ENCODE measurements at regions not wholly inside any gene's neighbourhood (a gene's known extent, or its start where the extent isn't known, plus 50 kb on each side); places are given as distances from the start of the nearest gene placed in this dataset.

DNA sequence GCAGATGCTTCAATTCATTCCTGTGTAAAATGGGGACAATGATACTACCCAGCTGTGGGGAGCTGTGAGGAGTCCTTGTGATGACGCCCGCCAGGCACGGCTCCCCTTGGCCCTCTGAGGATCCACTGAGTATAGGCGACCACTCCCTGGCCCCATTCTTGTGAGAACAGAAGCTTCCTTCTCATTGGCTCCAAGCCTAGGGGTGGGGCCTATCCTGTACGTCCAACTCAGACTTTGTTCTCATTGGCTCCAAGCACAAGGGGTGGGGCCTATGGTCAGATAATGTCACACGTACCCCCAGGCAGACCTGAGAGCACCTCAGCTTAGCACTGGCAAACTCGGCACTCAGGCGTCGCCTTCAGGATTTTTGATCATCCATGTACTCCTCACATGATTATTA is 232.9 kb upstream of the MVB12B start:
- TF ChIP-seq, protein P1, sequence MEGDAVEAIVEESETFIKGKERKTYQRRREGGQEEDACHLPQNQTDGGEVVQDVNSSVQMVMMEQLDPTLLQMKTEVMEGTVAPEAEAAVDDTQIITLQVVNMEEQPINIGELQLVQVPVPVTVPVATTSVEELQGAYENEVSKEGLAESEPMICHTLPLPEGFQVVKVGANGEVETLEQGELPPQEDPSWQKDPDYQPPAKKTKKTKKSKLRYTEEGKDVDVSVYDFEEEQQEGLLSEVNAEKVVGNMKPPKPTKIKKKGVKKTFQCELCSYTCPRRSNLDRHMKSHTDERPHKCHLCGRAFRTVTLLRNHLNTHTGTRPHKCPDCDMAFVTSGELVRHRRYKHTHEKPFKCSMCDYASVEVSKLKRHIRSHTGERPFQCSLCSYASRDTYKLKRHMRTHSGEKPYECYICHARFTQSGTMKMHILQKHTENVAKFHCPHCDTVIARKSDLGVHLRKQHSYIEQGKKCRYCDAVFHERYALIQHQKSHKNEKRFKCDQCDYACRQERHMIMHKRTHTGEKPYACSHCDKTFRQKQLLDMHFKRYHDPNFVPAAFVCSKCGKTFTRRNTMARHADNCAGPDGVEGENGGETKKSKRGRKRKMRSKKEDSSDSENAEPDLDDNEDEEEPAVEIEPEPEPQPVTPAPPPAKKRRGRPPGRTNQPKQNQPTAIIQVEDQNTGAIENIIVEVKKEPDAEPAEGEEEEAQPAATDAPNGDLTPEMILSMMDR (IDR thresholded peaks at IDR 0.05; ENCODE audit: poor library complexity, severe bottlenecking) = no peak
- Histone ChIP-seq H3K9me3 (ENCODE audit: severe bottlenecking) (no peaks in the 10 kb centered on the region), H3K36me3 (ENCODE audit: low read depth) (no peaks in the 10 kb centered on the region), H3K4me1 (ENCODE audit: insufficient read depth, poor library complexity, severe bottlenecking) (no peaks in the 10 kb centered on the region), H3K27me3 (ENCODE audit: insufficient read depth, poor library complexity, severe bottlenecking) (no peaks in the 10 kb centered on the region), H3K4me3 (ENCODE audit: severe bottlenecking) (no peak overlapping the region), H3K27ac (ENCODE audit: poor library complexity, severe bottlenecking) (no peak overlapping the region)
- ATAC-seq (ENCODE audit: low read depth) (no peak), DNase-seq (ENCODE audit: low spot score) (no peak)

DNA sequence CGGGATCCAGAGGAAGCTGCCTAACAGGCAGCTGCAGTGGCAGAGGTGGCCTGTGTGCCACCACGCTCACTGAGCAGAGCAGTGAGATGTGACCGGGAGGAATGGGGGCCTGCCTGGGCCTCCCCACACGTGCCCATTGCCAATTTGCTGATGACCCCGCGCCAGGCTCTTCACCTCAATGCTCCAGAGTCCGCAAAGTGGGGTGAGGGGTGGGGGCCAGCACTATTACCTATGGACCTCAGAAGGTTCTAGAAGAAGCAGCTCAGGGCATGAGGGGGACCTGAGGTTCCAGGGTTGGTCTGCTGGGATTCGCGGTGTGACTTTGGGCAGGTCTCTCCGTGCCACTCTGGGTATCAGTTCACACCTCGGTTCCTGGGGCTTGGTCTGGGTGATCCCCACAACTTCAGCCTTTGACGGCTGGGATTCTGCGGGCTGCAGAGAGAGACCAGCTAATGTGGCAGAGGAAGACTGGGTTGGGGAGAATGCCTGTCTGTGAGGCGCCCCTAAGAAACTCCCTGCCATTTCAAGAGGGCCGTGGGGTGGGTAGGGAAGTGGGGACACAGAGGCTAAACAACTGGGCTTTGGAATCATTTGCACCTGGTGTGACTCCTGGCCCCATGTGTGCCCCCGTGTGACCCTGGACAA is 231.0 kb upstream of the MVB12B start:
- DNase-seq (ENCODE audit: low spot score) (no peak), ATAC-seq (ENCODE audit: low read depth) (no peak)
- TF ChIP-seq, protein P1 (IDR thresholded peaks at IDR 0.05; ENCODE audit: poor library complexity, severe bottlenecking) = no peak
- H3K4me3 ChIP-seq (ENCODE audit: severe bottlenecking) = no peak overlapping the region
- no peaks in the 10 kb centered on the region for H3K9me3 ChIP-seq (ENCODE audit: severe bottlenecking)
- H3K4me1 ChIP-seq (ENCODE audit: insufficient read depth, poor library complexity, severe bottlenecking) = no peaks in the 10 kb centered on the region
- H3K27ac ChIP-seq (ENCODE audit: poor library complexity, severe bottlenecking) = no peak overlapping the region
- H3K36me3 ChIP-seq (ENCODE audit: low read depth) = no peaks in the 10 kb centered on the region
- H3K27me3 ChIP-seq (ENCODE audit: insufficient read depth, poor library complexity, severe bottlenecking) = no peaks in the 10 kb centered on the region

DNA sequence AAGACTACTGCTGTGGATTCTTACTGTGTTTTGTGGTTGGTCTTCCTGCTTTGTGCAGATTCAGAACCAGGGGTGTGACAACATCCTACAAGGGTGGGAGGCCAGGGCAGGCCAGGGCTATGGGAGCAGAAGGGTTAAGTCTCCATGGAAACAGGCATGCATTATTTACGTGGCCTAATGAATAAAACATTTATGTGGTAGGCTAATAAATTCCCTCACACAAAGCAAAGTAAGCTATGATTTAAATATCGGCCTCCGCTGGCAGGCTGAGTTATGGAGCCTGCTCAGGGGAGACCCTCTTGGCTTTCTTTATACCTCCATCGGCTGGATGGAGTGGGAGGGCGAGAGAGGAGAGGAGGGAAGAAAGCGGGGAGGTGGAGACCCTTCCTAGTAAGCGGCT is 230.3 kb upstream of the MVB12B start:
- no peak for DNase-seq (ENCODE audit: low spot score)
- H3K9me3 ChIP-seq (ENCODE audit: severe bottlenecking) = no peaks in the 10 kb centered on the region
- no peaks in the 10 kb centered on the region for H3K4me1 ChIP-seq (ENCODE audit: insufficient read depth, poor library complexity, severe bottlenecking)
- H3K27ac ChIP-seq (ENCODE audit: poor library complexity, severe bottlenecking) = no peak overlapping the region
- H3K4me3 ChIP-seq (ENCODE audit: severe bottlenecking) = no peak overlapping the region
- no peak for ATAC-seq (ENCODE audit: low read depth)
- no peaks in the 10 kb centered on the region for H3K27me3 ChIP-seq (ENCODE audit: insufficient read depth, poor library complexity, severe bottlenecking)
- no peaks in the 10 kb centered on the region for H3K36me3 ChIP-seq (ENCODE audit: low read depth)
- TF ChIP-seq, protein P1 (IDR thresholded peaks at IDR 0.05; ENCODE audit: poor library complexity, severe bottlenecking) = no peak

DNA sequence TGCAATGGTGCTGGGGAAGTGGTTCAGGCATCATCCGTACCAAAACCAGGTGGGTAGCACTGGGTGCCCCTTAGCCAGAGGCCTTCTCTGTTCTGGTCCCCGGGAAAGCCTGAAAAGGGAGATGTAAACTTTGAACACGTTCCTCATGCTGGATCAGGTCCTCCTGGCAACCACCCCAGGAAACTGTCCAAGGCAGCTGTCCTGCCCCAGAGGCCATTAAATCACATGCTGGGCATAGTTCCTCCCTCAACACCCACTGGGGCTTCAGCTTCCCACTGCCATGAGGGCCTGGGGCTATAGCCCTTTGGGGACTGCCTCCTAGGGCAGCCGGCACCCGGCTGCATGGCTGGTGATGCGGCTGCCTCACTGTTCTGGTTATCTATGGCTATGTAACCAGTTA is 228.9 kb upstream of the MVB12B start:
- no peak overlapping the region for H3K27ac ChIP-seq (ENCODE audit: poor library complexity, severe bottlenecking)
- no peaks in the 10 kb centered on the region for H3K4me1 ChIP-seq (ENCODE audit: insufficient read depth, poor library complexity, severe bottlenecking)
- no peaks in the 10 kb centered on the region for H3K9me3 ChIP-seq (ENCODE audit: severe bottlenecking)
- H3K27me3 ChIP-seq (ENCODE audit: insufficient read depth, poor library complexity, severe bottlenecking) = no peaks in the 10 kb centered on the region
- TF ChIP-seq, protein P1 (IDR thresholded peaks at IDR 0.05; ENCODE audit: poor library complexity, severe bottlenecking) = no peak
- H3K36me3 ChIP-seq (ENCODE audit: low read depth) = no peaks in the 10 kb centered on the region
- ATAC-seq (ENCODE audit: low read depth) (no peak), DNase-seq (ENCODE audit: low spot score) (no peak)
- no peak overlapping the region for H3K4me3 ChIP-seq (ENCODE audit: severe bottlenecking)

DNA sequence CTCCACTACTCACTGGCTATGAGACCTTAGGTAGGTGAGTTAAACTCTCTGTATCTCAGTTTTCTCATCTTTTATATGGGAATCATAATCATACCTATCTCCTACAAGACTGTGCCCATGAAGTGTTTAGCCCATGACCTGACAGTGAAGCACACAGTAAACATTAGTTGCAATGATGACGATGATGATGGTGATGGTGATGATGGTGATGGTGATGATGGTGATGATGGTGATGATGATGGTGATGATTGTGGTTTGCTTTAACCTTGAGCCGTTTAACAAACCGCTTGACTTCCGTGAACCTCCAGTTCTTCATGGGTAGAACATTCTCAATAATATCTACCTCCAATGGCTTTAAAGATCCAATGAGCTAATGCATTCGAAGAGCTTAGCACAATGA is 220.2 kb upstream of the MVB12B start:
- Histone ChIP-seq H3K4me3 (ENCODE audit: severe bottlenecking) (no peak overlapping the region), H3K4me1 (ENCODE audit: insufficient read depth, poor library complexity, severe bottlenecking) (no peaks in the 10 kb centered on the region), H3K9me3 (ENCODE audit: severe bottlenecking) (no peaks in the 10 kb centered on the region), H3K27ac (ENCODE audit: poor library complexity, severe bottlenecking) (no peak overlapping the region), H3K36me3 (ENCODE audit: low read depth) (no peaks in the 10 kb centered on the region), H3K27me3 (ENCODE audit: insufficient read depth, poor library complexity, severe bottlenecking) (peaks cover 4% of the 10 kb centered on the region)
- no peak for DNase-seq (ENCODE audit: low spot score)
- no peak for ATAC-seq (ENCODE audit: low read depth)
- TF ChIP-seq, protein P1 (IDR thresholded peaks at IDR 0.05; ENCODE audit: poor library complexity, severe bottlenecking) = no peak
